ENCODE measurements at regions not wholly inside any gene's neighbourhood (a gene's known extent, or its start where the extent isn't known, plus 50 kb on each side); places are given as distances from the start of the nearest gene placed in this dataset.

GRCh38 chrX:20409991-20410390 is 143.3 kb upstream of the RPS6KA3 start:
- Mint-ChIP-seq H3K9me3 (ENCODE audit: unreplicated experiment) (peaks cover 9% of the 10 kb centered on the region), H3K36me3 (ENCODE audit: insufficient read depth, unreplicated experiment) (no peaks in the 10 kb centered on the region), H3K27me3 (ENCODE audit: insufficient read depth, unreplicated experiment) (no peaks in the 10 kb centered on the region), H3K27ac (ENCODE audit: unreplicated experiment) (no peak overlapping the region), H3K4me1 (ENCODE audit: low read depth, unreplicated experiment) (no peaks in the 10 kb centered on the region), H3K4me3 (ENCODE audit: unreplicated experiment) (no peak overlapping the region)
- Histone ChIP-seq H3K27me3 (replicated peaks; ENCODE audit: control insufficient read depth, insufficient read depth, low read length) (no peaks in the 10 kb centered on the region), H3K4me1 (no peaks in the 10 kb centered on the region), H3K36me3 (ENCODE audit: control insufficient read depth, insufficient read depth, low read length) (no peaks in the 10 kb centered on the region), H3K9me3 (no peaks in the 10 kb centered on the region), H3K4me3 (ENCODE audit: low read depth, low read length) (no peak overlapping the region)
- intact Hi-C loops (cut with micrococcal nuclease; ENCODE audit: unreplicated experiment) = no loop called here
- POLR2A ChIA-PET = no interaction called here
- CTCF ChIA-PET = no interaction called here
- DNase-seq = no peak
- TF ChIP-seq CTCF (IDR thresholded peaks at IDR 0.05; ENCODE audit: insufficient read depth in 1 of 2, low read depth in 1 of 2, low read length in 1 of 2, severe bottlenecking in 1 of 2, unreplicated experiment in 1 of 2) = no peak
- no TSS peak for BruUV-seq (replicated peaks)

GRCh38 chrX:20402956-20403355 is 136.2 kb upstream of the RPS6KA3 start:
- peaks cover 5% of the 10 kb centered on the region; the same call in 1 of the 2 replicates for H3K4me1 ChIP-seq
- intact Hi-C loops (cut with micrococcal nuclease; ENCODE audit: unreplicated experiment) = no loop called here
- no peak for DNase-seq
- Mint-ChIP-seq H3K27me3 (ENCODE audit: insufficient read depth, unreplicated experiment) (no peaks in the 10 kb centered on the region), H3K4me3 (ENCODE audit: unreplicated experiment) (no peak overlapping the region), H3K27ac (ENCODE audit: unreplicated experiment) (no peak overlapping the region), H3K9me3 (ENCODE audit: unreplicated experiment) (peaks cover 9% of the 10 kb centered on the region), H3K4me1 (ENCODE audit: low read depth, unreplicated experiment) (peaks cover 2% of the 10 kb centered on the region), H3K36me3 (ENCODE audit: insufficient read depth, unreplicated experiment) (peaks cover 1% of the 10 kb centered on the region)
- H3K36me3 ChIP-seq (ENCODE audit: control insufficient read depth, insufficient read depth, low read length) = no peaks in the 10 kb centered on the region
- ChIA-PET POLR2A (no interaction called here), CTCF (no interaction called here)
- H3K4me3 ChIP-seq (ENCODE audit: low read depth, low read length) = no peak overlapping the region
- H3K9me3 ChIP-seq = no peaks in the 10 kb centered on the region
- no peak for TF ChIP-seq CTCF (IDR thresholded peaks at IDR 0.05; ENCODE audit: insufficient read depth in 1 of 2, low read depth in 1 of 2, low read length in 1 of 2, severe bottlenecking in 1 of 2, unreplicated experiment in 1 of 2)
- BruUV-seq (replicated peaks) = no TSS peak
- no peaks in the 10 kb centered on the region for H3K27me3 ChIP-seq (replicated peaks; ENCODE audit: control insufficient read depth, insufficient read depth, low read length)

GRCh38 chrX:20399728-20400414 is 133.2 kb upstream of the RPS6KA3 start:
- no peak overlapping the region for H3K4me3 Mint-ChIP-seq (ENCODE audit: unreplicated experiment)
- H3K36me3 Mint-ChIP-seq (ENCODE audit: insufficient read depth, unreplicated experiment) = peaks cover 5% of the 10 kb centered on the region
- Histone ChIP-seq H3K4me1 (peaks cover 15% of the 10 kb centered on the region), H3K27me3 (replicated peaks; ENCODE audit: control insufficient read depth, insufficient read depth, low read length) (no peaks in the 10 kb centered on the region), H3K9me3 (no peaks in the 10 kb centered on the region), H3K4me3 (ENCODE audit: low read depth, low read length) (no peak overlapping the region), H3K36me3 (ENCODE audit: control insufficient read depth, insufficient read depth, low read length) (no peaks in the 10 kb centered on the region)
- no peak for DNase-seq
- ChIA-PET CTCF (no interaction called here), POLR2A (no interaction called here)
- no peak for TF ChIP-seq CTCF (IDR thresholded peaks at IDR 0.05; ENCODE audit: insufficient read depth in 1 of 2, low read depth in 1 of 2, low read length in 1 of 2, severe bottlenecking in 1 of 2, unreplicated experiment in 1 of 2)
- BruUV-seq (replicated peaks) = no TSS peak
- H3K27ac Mint-ChIP-seq (ENCODE audit: unreplicated experiment) = no peak overlapping the region
- H3K27me3 Mint-ChIP-seq (ENCODE audit: insufficient read depth, unreplicated experiment) = no peaks in the 10 kb centered on the region
- H3K9me3 Mint-ChIP-seq (ENCODE audit: unreplicated experiment) = no peaks in the 10 kb centered on the region
- peaks cover 10% of the 10 kb centered on the region for H3K4me1 Mint-ChIP-seq (ENCODE audit: low read depth, unreplicated experiment)
- intact Hi-C loops (cut with micrococcal nuclease; ENCODE audit: unreplicated experiment) = loop anchor here (5.0 kb wide), 2 partner anchors 32 to 38 kb away; no protein-coding TSS in a partner anchor
